GM20000 (cell line): ENCODE measurements at regions not wholly inside any gene's neighbourhood (a gene's known extent, or its start where the extent isn't known, plus 50 kb on each side); places are given as distances from the start of the nearest gene placed in this dataset.

Source experiments
- DNase-seq: peaks from one replicate; pipeline ENCODE4 v3.0.0; 2012; ENCODE audit warnings: low spot score
- CTCF ChIP-seq: IDR thresholded peaks from 2 replicates; pipeline ENCODE4 v1.5.1; 2012; ENCODE audit warnings: mild to moderate bottlenecking, control low read depth; ENCODE audit errors: extremely low read depth, missing control alignments

- DNase-seq, result no peak
- no peak for TF ChIP-seq CTCF
These were observed 102.2 kb upstream of the SASH1 start for GRCh38 chr6:148240461-148240840.

- DNase-seq, result no peak
- TF ChIP-seq CTCF, result no peak
These were observed 101.7 kb upstream of the SASH1 start for GRCh38 chr6:148240861-148241477.

GRCh38 chr6:148242180-148242579 lies 100.5 kb upstream of the SASH1 start:
- DNase-seq, result no peak
- TF ChIP-seq CTCF, result no peak

- no peak for DNase-seq
- no peak for TF ChIP-seq CTCF
These were observed 98.3 kb upstream of the SASH1 start for GRCh38 chr6:148244217-148244935.

- TF ChIP-seq CTCF, result no peak
- DNase-seq, result no peak
These were observed 95.1 kb upstream of the SASH1 start for GRCh38 chr6:148247386-148248063.

GRCh38 chr6:148249160-148249559 lies 93.5 kb upstream of the SASH1 start:
- no peak for TF ChIP-seq CTCF
- DNase-seq, result no peak

- no peak for TF ChIP-seq CTCF
- no peak for DNase-seq
These were observed 92.8 kb upstream of the SASH1 start for GRCh38 chr6:148249679-148250375.
